GM18508 (cell line): ENCODE measurements at regions not wholly inside any gene's neighbourhood (a gene's known extent, or its start where the extent isn't known, plus 50 kb on each side); places are given as distances from the start of the nearest gene placed in this dataset.

Experiments
- ATAC-seq: cut with Tn5 transposase; IDR thresholded peaks from one replicate; pipeline ENCODE4 v1.9.1; 2021; ENCODE audit warnings: moderate number of reproducible peaks; ENCODE audit not compliant: insufficient read depth, unreplicated experiment

DNA sequence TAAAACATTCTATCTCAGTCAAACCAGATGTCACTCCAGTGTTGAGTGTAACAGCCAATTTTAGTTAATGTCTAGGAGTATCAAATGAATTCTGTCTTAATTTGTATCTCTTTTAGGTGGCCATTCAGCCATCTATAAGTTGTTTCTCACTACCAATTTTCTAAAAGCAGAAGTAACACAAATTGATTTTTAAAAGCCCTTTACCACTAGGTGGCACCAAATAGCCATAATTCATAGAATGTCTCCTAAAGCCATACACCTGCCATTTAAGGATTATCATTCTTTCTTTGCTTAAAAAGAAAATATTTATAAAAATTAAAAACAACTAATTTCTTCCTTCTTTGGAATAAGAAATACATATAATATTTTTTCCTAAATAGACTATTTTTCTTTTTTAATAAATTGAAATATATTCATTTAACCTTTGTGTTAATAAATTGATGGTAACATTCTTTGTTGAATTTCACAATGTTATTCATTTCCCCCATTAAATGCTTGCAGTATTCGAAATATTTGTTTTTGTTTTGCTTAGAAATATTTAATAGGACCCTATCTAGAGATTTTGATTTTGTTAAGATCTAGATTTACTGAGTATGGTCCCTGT is 107.8 kb upstream of the PPP1R3A start:
- ATAC-seq = no peak

DNA sequence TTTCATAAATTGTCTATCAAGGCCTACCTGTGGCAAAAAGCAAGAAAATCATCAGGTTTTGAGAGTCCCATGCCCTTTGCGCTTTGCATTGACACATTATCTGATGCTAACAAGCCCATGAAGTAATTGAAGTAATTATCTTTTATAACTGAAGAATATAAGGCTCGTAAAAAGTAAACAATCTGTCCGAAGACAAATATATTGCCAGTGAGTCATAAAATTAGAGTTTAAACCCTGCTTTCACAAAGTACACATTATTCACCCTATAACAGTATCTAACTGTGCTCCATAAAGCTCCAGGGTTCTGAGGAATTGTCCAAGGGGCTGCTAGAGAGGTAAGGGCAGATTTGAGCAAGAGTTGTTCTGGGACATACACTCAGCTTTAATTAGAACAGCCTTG is 102.3 kb upstream of the PPP1R3A start:
- ATAC-seq = no peak

DNA sequence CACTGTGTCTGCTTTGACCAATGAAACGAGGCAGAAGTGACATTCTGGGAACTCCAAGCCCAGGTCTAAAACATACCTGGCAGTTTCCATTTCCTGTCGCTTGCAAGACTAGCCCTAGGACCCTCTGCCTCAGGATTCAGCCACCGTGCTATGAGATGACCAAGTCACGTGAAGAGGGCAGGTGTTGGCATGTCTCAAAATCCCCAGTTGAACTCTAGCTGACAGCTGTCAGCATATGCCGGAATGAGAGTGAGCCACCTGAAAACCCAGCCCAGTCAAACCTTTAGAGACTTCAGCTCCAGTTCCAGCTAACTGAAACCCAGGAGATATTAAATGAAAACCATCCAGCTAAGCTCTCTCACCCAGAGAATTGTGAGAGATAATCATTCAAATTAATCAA is 89.9 kb upstream of the PPP1R3A start:
- ATAC-seq = no peak

GRCh38 chr7:114007386-114007785 is 88.6 kb upstream of the PPP1R3A start:
- no peak for ATAC-seq

DNA sequence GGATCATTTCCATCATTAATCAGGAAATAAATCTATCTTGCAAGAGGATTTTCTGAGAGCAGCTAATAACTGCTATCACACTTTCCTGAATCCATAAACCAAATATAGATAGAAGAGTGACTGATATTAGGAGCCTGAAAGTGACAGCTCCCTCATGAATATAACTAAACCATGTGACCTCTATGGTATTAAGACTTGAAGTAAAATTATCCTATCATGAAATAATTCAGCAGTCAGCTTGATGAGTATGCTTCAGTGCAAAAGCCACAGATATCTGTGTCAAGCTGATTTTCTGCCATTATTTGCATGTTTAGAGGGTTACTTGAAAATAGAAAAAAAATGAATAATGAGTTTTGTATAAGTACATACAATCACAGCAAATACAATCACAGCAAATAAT is 80.1 kb upstream of the PPP1R3A start:
- ATAC-seq = no peak

DNA sequence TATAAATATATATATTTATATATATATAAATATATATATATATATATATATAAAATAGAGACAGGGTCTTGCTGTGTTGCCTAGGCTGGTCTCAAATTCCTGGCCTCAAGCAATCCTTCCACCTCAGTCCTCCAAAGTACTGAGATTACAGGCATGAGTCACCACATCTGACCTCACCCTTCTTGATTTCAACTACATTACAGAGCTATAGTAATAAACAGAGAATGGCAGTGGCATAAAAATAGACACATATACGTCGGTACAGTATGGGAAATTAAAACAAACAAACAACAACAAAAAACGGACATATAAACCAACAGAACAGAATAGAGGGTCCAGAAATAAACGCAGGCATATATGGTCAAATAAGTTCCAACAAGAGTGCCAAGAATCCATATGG is 77.6 kb upstream of the PPP1R3A start:
- ATAC-seq = no peak

- no peak for ATAC-seq
Measured at GRCh38 chr7:113986216-113986615, 67.4 kb upstream of the PPP1R3A start.

DNA sequence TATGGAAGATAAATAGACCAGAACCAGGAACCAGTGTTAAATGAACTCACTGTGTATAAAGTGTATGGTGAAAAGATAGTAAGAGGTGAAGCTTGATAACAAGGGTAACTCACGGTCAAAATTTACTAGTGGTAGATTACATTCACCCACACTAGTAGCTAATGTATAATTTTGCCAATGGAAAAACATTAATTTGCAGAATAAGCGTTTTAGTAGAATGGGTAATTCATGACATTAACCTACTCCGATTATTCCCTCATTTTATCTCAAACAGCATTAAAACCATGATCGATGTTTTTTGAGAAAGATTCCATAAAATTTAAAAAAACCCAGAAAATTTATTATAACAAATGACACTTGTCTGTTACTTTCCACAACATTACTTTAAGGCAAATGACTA is 57.7 kb upstream of the PPP1R3A start:
- ATAC-seq = no peak

GRCh38 chr7:113968713-113969112 is 49.9 kb upstream of the PPP1R3A start:
- no peak for ATAC-seq
